OCI-LY7 (cell line): ENCODE measurements at regions not wholly inside any gene's neighbourhood (a gene's known extent, or its start where the extent isn't known, plus 50 kb on each side); places are given as distances from the start of the nearest gene placed in this dataset.

Source experiments
- CTCF ChIP-seq: fragments of 200-600 bp; sonication (generic); conservative IDR thresholded peaks from 2 replicates; pipeline ENCODE4 v1.5.1; 2014; ENCODE audit warnings: mild to moderate bottlenecking, antibody characterized with exemption, low read length, moderate library complexity, mixed read lengths
- EZH2phosphoT487 ChIP-seq: fragments of 200-600 bp; sonication (generic); IDR thresholded peaks from 2 replicates; pipeline ENCODE4 v1.6.1; 2018; ENCODE audit warnings: low read depth, borderline replicate concordance, mild to moderate bottlenecking, mixed run types, antibody characterized with exemption, low read length, moderate library complexity, mixed read lengths

- no peak for TF ChIP-seq CTCF
- no peak for TF ChIP-seq EZH2phosphoT487
These were observed 345.5 kb upstream of the NT5C1B start for GRCh38 chr2:18934886-18935285.
